ENCODE measurements at regions not wholly inside any gene's neighbourhood (a gene's known extent, or its start where the extent isn't known, plus 50 kb on each side); places are given as distances from the start of the nearest gene placed in this dataset.

DNA sequence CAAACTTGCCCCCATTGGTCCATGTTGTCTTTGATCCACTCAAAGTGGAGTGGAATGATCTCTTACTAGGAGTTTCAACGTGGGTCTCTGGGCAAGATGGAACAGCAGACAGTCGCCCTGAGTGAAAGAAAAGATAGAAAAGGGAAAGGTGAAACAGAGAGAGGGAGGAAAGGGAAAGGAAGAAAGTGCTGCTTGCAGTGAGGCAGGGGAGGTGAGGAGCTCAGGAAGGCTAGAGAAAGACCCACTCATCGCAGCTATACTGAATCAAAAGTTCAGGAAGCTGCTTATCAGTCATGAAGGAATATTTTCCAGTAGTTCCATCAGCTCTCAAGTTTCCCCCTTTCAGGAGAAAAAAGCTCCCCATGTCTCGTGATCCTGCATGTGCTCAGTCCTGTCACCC, 86.9 kb downstream of the ZNF467 start:
- Mint-ChIP-seq H3K27me3 (ENCODE audit: low read depth) (peaks cover 29% of the 10 kb centered on the region), H3K4me3 (no peak overlapping the region), H3K27ac (no peak overlapping the region), H3K36me3 (ENCODE audit: low read depth) (no peaks in the 10 kb centered on the region), H3K9me3 (peaks cover 9% of the 10 kb centered on the region), H3K4me1 (peaks cover 22% of the 10 kb centered on the region)
- TF ChIP-seq, protein P1, sequence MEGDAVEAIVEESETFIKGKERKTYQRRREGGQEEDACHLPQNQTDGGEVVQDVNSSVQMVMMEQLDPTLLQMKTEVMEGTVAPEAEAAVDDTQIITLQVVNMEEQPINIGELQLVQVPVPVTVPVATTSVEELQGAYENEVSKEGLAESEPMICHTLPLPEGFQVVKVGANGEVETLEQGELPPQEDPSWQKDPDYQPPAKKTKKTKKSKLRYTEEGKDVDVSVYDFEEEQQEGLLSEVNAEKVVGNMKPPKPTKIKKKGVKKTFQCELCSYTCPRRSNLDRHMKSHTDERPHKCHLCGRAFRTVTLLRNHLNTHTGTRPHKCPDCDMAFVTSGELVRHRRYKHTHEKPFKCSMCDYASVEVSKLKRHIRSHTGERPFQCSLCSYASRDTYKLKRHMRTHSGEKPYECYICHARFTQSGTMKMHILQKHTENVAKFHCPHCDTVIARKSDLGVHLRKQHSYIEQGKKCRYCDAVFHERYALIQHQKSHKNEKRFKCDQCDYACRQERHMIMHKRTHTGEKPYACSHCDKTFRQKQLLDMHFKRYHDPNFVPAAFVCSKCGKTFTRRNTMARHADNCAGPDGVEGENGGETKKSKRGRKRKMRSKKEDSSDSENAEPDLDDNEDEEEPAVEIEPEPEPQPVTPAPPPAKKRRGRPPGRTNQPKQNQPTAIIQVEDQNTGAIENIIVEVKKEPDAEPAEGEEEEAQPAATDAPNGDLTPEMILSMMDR (IDR thresholded peaks at IDR 0.05; ENCODE audit: unreplicated experiment in 3 of 3), result no peak

DNA sequence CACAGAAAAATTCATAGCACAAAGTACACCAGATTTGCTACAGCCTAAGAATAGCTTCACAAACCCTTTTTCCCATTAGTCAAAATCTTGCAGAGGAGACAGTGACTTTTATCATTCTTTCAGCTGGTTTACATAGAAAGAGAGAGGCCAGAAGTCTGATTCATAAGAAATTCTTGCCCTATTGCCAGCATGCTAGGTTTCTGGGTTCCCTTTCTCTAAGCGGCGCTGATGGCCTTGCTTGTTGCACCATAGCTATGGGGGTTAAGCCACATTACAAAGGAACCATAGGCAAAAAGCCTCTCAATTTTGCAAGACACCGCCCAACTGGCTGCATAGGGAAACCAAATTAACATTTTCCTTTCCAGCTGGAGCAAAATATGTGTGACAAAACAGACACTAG, 87.4 kb downstream of the ZNF467 start:
- Mint-ChIP-seq H3K9me3 (peaks cover 10% of the 10 kb centered on the region), H3K36me3 (ENCODE audit: low read depth) (no peaks in the 10 kb centered on the region), H3K4me3 (no peak overlapping the region), H3K4me1 (peaks cover 19% of the 10 kb centered on the region), H3K27me3 (ENCODE audit: low read depth) (peaks cover 25% of the 10 kb centered on the region), H3K27ac (no peak overlapping the region)
- TF ChIP-seq, protein P1 (IDR thresholded peaks at IDR 0.05; ENCODE audit: unreplicated experiment in 3 of 3), result no peak

DNA sequence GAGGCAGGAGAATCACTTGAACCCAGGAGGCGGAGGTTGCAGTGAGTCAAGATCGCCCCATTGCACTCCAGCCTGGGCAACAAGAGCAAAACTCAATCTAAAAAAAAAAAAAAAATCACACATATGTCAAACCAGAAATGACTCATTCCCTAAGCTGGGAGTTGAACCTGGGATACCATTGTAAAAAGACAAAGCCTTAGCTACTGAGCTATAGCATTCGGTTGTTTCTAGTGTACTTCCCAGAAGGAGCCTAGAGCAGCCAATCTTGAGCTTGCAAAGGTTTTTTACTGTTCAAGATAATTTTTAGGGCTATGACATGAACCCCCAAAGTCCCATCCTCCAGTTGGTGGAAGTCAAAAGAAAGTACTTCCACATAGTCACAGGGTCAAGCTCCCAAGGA, 87.9 kb downstream of the ZNF467 start:
- H3K9me3 Mint-ChIP-seq, result peaks cover 15% of the 10 kb centered on the region
- no peak overlapping the region for H3K27ac Mint-ChIP-seq
- TF ChIP-seq, protein P1 (IDR thresholded peaks at IDR 0.05; ENCODE audit: unreplicated experiment in 3 of 3), result no peak
- H3K27me3 Mint-ChIP-seq (ENCODE audit: low read depth), result peaks cover 19% of the 10 kb centered on the region
- H3K4me3 Mint-ChIP-seq, result no peak overlapping the region
- H3K36me3 Mint-ChIP-seq (ENCODE audit: low read depth), result no peaks in the 10 kb centered on the region
- H3K4me1 Mint-ChIP-seq, result peaks cover 13% of the 10 kb centered on the region

DNA sequence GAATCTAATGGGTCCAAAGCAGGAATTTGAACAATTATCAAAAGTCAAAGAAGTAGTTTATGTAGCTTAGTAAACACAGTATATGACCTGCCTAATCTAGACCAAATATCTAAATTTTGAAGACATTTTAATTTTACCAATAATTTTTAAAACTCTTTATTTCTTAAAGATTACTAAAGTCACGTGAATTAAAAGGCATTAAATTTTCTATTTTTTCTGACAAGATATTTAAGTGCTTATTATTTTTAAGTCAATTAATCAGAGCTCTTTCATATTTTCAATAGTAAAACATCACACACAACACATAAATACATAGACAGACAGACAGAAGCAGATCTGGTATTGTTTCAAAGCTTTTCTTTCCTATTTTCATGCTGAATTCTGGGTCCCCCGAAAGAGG, 89.5 kb downstream of the ZNF467 start:
- Mint-ChIP-seq H3K4me3 (no peak overlapping the region), H3K36me3 (ENCODE audit: low read depth) (no peaks in the 10 kb centered on the region), H3K27me3 (ENCODE audit: low read depth) (peaks cover 8% of the 10 kb centered on the region), H3K4me1 (peaks cover 5% of the 10 kb centered on the region), H3K27ac (no peak overlapping the region), H3K9me3 (peaks cover 16% of the 10 kb centered on the region)
- TF ChIP-seq, protein P1 (IDR thresholded peaks at IDR 0.05; ENCODE audit: unreplicated experiment in 3 of 3), result no peak

DNA sequence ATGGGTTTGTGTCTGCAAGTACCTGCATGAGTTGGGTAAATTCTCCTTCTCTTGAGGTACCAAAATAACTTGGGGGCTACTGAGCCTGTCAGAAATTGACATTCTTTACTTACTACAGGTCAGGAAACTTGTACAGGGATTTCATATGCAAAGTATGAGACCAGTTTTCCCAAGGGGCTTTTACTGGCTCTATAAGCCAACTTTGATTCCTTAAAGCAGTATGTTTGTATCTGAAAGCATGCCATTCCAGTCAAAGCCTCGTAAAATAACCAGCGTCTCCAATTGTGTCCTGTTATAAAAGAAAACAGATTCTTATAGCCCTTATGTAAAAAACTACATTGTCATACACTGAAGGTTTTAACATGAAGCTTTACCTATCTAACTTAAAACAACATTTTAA, 90.2 kb downstream of the ZNF467 start:
- TF ChIP-seq, protein P1 (IDR thresholded peaks at IDR 0.05; ENCODE audit: unreplicated experiment in 3 of 3), result no peak
- no peak overlapping the region for H3K4me3 Mint-ChIP-seq
- H3K4me1 Mint-ChIP-seq, result peaks cover 5% of the 10 kb centered on the region
- peaks cover 8% of the 10 kb centered on the region for H3K27me3 Mint-ChIP-seq (ENCODE audit: low read depth)
- peaks cover 13% of the 10 kb centered on the region for H3K9me3 Mint-ChIP-seq
- no peak overlapping the region for H3K27ac Mint-ChIP-seq
- H3K36me3 Mint-ChIP-seq (ENCODE audit: low read depth), result no peaks in the 10 kb centered on the region

DNA sequence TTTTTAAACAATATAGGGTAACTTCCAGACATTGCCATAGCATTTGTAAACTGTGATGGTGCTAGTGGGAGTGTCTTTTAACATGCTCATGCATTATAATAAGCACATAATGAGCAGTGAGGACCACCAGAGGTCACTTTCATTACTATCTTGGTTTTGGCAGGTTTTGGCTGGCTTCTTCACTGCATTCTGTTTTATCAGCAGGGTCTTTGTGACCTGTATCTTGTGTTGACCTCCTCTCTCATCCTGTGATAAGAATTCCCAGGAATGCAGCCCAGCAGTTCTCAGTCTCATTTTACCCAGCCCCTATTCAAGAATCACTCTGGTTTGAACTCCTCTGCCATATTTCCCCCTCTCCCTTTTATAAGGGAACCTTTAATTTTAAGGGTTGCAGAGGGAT, 91.3 kb downstream of the ZNF467 start:
- no peak overlapping the region for H3K4me3 Mint-ChIP-seq
- H3K27me3 Mint-ChIP-seq (ENCODE audit: low read depth), result peaks cover 11% of the 10 kb centered on the region
- peaks cover 5% of the 10 kb centered on the region for H3K4me1 Mint-ChIP-seq
- no peak overlapping the region for H3K27ac Mint-ChIP-seq
- H3K36me3 Mint-ChIP-seq (ENCODE audit: low read depth), result no peaks in the 10 kb centered on the region
- H3K9me3 Mint-ChIP-seq, result peaks cover 13% of the 10 kb centered on the region
- TF ChIP-seq, protein P1 (IDR thresholded peaks at IDR 0.05; ENCODE audit: unreplicated experiment in 3 of 3), result no peak
